ENCODE measurements at regions not wholly inside any gene's neighbourhood (a gene's known extent, or its start where the extent isn't known, plus 50 kb on each side); places are given as distances from the start of the nearest gene placed in this dataset.
"Not testable (repeated sequence)": the region's sequence is repeated elsewhere in the genome, so short reads cannot be mapped to it uniquely, and the experiment has no call there.

- no peak for DNase-seq (ENCODE audit: low read depth)
- no peak overlapping the region for H3K4me3 ChIP-seq (ENCODE audit: low read depth, low read length)
- TF ChIP-seq, protein P1, sequence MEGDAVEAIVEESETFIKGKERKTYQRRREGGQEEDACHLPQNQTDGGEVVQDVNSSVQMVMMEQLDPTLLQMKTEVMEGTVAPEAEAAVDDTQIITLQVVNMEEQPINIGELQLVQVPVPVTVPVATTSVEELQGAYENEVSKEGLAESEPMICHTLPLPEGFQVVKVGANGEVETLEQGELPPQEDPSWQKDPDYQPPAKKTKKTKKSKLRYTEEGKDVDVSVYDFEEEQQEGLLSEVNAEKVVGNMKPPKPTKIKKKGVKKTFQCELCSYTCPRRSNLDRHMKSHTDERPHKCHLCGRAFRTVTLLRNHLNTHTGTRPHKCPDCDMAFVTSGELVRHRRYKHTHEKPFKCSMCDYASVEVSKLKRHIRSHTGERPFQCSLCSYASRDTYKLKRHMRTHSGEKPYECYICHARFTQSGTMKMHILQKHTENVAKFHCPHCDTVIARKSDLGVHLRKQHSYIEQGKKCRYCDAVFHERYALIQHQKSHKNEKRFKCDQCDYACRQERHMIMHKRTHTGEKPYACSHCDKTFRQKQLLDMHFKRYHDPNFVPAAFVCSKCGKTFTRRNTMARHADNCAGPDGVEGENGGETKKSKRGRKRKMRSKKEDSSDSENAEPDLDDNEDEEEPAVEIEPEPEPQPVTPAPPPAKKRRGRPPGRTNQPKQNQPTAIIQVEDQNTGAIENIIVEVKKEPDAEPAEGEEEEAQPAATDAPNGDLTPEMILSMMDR (IDR thresholded peaks at IDR 0.05; ENCODE audit: low read depth, low read length) = no peak
- TF ChIP-seq, protein P2, sequence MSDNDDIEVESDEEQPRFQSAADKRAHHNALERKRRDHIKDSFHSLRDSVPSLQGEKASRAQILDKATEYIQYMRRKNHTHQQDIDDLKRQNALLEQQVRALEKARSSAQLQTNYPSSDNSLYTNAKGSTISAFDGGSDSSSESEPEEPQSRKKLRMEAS (IDR thresholded peaks at IDR 0.05; ENCODE audit: low read depth, low read length) = no peak
- no peak for TF ChIP-seq MYC (IDR thresholded peaks at IDR 0.05; ENCODE audit: low read depth, low read length)
- TF ChIP-seq POLR2A (IDR thresholded peaks at IDR 0.05; ENCODE audit: extremely low read depth, insufficient read length) = no peak
Measured at GRCh38 chr6:80433673-80434025, 327.2 kb downstream of the BCKDHB start.

- H3K4me3 ChIP-seq (ENCODE audit: low read depth, low read length) = no peak overlapping the region
- no peak for DNase-seq (ENCODE audit: low read depth)
- no peak for TF ChIP-seq MYC (IDR thresholded peaks at IDR 0.05; ENCODE audit: low read depth, low read length)
- TF ChIP-seq, protein P1 (IDR thresholded peaks at IDR 0.05; ENCODE audit: low read depth, low read length) = no peak
- TF ChIP-seq, protein P2 (IDR thresholded peaks at IDR 0.05; ENCODE audit: low read depth, low read length) = no peak
- TF ChIP-seq POLR2A (IDR thresholded peaks at IDR 0.05; ENCODE audit: extremely low read depth, insufficient read length) = no peak
Measured at GRCh38 chr6:80433010-80433672, 326.7 kb downstream of the BCKDHB start.

DNA sequence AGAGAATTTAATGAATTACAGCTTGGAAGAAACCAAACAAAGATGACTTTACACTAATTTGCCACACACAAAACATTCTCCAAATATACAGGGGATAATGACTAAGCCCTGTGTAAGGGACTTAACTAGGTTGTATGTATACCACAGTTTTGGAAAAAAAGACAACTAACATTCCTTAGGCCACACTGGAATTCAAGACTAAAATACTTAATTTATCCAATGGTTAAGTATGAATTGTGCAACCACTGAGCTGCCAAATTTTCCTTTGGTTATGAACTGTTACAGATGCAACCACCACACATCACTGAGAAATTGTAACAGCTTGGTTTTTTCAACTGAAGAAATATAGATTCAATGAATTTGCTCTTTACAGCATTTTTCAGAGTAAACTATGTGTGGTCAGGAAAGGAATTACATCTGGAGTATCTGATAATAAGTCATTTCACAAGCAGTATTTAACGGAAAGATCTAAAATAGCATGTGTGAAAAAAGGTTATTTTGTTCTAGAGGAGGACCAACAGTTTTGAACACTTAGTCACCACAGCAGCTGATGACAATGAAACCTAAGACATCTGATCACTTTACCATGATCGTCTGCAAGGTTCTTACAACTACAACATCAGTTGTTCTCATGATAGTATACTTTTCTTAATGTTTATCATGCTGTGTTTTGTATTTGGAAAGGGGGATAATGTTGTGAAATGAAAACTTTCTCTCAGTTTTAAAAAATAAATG is 318.8 kb downstream of the BCKDHB start:
- no peak overlapping the region for H3K4me3 ChIP-seq (ENCODE audit: low read depth, low read length)
- DNase-seq (ENCODE audit: low read depth) = no peak
- TF ChIP-seq, protein P1 (IDR thresholded peaks at IDR 0.05; ENCODE audit: low read depth, low read length) = no peak
- TF ChIP-seq POLR2A (IDR thresholded peaks at IDR 0.05; ENCODE audit: extremely low read depth, insufficient read length) = no peak
- TF ChIP-seq, protein P2 (IDR thresholded peaks at IDR 0.05; ENCODE audit: low read depth, low read length) = no peak
- TF ChIP-seq MYC (IDR thresholded peaks at IDR 0.05; ENCODE audit: low read depth, low read length) = no peak

DNA sequence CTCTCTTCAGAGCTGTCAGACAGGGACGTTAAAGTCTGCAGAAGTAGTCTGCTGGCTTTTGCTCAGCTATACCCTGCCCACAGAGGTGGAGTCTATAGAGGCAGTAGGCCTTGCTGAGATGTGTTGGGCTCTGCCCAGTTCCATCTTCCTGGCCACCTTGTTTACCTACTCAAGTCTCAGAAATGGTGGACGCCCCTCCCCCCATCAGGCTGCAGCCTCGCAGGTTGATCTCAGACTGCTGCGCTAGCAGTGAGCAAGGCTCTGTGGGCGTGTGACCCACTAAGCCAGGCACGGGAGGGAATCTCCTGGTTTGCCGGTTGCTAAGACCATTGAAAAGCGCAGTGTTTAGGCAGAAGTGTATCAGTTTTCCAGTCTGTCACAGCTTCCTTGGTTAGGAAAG is 305.0 kb downstream of the BCKDHB start:
- no peak for DNase-seq (ENCODE audit: low read depth)
- H3K4me3 ChIP-seq (ENCODE audit: low read depth, low read length) = no peak overlapping the region
- TF ChIP-seq, protein P1 (IDR thresholded peaks at IDR 0.05; ENCODE audit: low read depth, low read length) = no peak
- TF ChIP-seq MYC (IDR thresholded peaks at IDR 0.05; ENCODE audit: low read depth, low read length) (no peak), POLR2A (IDR thresholded peaks at IDR 0.05; ENCODE audit: extremely low read depth, insufficient read length) (no peak)
- TF ChIP-seq, protein P2 (IDR thresholded peaks at IDR 0.05; ENCODE audit: low read depth, low read length) = no peak

DNA sequence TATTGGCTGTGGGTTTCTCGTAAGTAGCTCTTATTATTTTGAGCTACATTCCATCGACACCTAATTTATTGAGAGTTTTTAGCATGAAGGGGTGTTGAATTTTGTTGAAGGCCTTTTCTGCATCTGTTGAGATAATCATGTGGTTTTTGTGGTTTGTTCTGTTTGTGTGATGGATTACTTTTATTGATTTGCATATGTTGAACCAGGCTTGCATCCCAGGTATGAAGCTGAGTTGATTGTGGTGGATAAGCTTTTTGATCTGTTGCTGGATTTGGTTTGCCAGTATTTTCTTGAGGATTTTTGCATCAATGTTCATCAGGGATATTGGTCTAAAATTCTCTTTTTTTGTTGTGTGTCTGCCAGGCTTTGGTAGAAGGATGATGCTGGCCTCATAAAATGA is 301.5 kb downstream of the BCKDHB start:
- DNase-seq (ENCODE audit: low read depth); H3K4me3 ChIP-seq (ENCODE audit: low read depth, low read length): not testable (repeated sequence)

- no peak for TF ChIP-seq MYC (IDR thresholded peaks at IDR 0.05; ENCODE audit: low read depth, low read length)
- TF ChIP-seq, protein P2 (IDR thresholded peaks at IDR 0.05; ENCODE audit: low read depth, low read length) = no peak
- TF ChIP-seq, protein P1 (IDR thresholded peaks at IDR 0.05; ENCODE audit: low read depth, low read length) = no peak
- no peak for TF ChIP-seq POLR2A (IDR thresholded peaks at IDR 0.05; ENCODE audit: extremely low read depth, insufficient read length)
- no peak for DNase-seq (ENCODE audit: low read depth)
- H3K4me3 ChIP-seq (ENCODE audit: low read depth, low read length) = no peak overlapping the region
Measured at GRCh38 chr6:80404889-80405288, 298.4 kb downstream of the BCKDHB start.

All from NB4 (cell line).